Keratinocyte (primary cell): ENCODE measurements at regions not wholly inside any gene's neighbourhood (a gene's known extent, or its start where the extent isn't known, plus 50 kb on each side); places are given as distances from the start of the nearest gene placed in this dataset.

ENCODE experiments used
- DNase-seq: peaks from one replicate; pipeline ENCODE4 v3.0.0-alpha.2; 2011; ENCODE audit warnings: low read depth, missing footprints, low spot score
- FAIRE-seq: peaks from 2 replicates; lab custom pipeline; 2011; peaks lifted over from hg19 to GRCh38; lab: Jason Lieb, UNC
- H2AFZ ChIP-seq: 2 replicates; pipeline ENCODE4 v1.6.0; 2012; ENCODE audit warnings: low read length, control low read depth, inconsistent platforms; ENCODE audit not compliant: control insufficient read depth
- H3K27ac ChIP-seq: 2 replicates; pipeline ENCODE4 v1.5.1; 2011; ENCODE audit warnings: low read length; ENCODE audit not compliant: control insufficient read depth, insufficient read depth
- H3K27me3 ChIP-seq: 3 replicates; pipeline ENCODE4 v1.6.0; 2011; ENCODE audit warnings: low read length; ENCODE audit not compliant: control insufficient read depth, insufficient read depth; ENCODE audit errors: extremely low read depth
- H3K36me3 ChIP-seq, 2 experiments: 2 replicates in 1 of 2; 3 replicates in 1 of 2; pipeline ENCODE4 v1.5.1; 2011; ENCODE audit warnings: low read length in 2 of 2, mild to moderate bottlenecking in 1 of 2; ENCODE audit not compliant: control insufficient read depth in 2 of 2, insufficient read depth in 2 of 2; ENCODE audit errors: extremely low read depth in 1 of 2
- H3K4me1 ChIP-seq: 3 replicates; pipeline ENCODE4 v1.5.1; 2011; ENCODE audit warnings: low read length; ENCODE audit not compliant: control insufficient read depth, insufficient read depth; ENCODE audit errors: extremely low read depth
- H3K4me2 ChIP-seq: 3 replicates; pipeline ENCODE4 v1.6.0; 2011; ENCODE audit warnings: low read depth, low read length; ENCODE audit not compliant: control insufficient read depth, insufficient read depth; ENCODE audit errors: extremely low read depth
- H3K4me3 ChIP-seq, 3 experiments: fragments of 200-600 bp in 1 of 3; sonication (generic) in 1 of 3; 2 replicates in 2 of 3; 3 replicates in 1 of 3; pipeline ENCODE4 v1.5.1; 2011 to 2016; ENCODE audit warnings: low read length in 3 of 3, mild to moderate bottlenecking in 3 of 3, control low read depth in 2 of 3, inconsistent platforms in 1 of 3, low read depth in 1 of 3, mixed read lengths in 1 of 3, mixed run types in 1 of 3, moderate library complexity in 1 of 3; ENCODE audit not compliant: control insufficient read depth in 2 of 3, insufficient read depth in 2 of 3; ENCODE audit errors: extremely low read depth in 1 of 3
- H3K79me2 ChIP-seq: 2 replicates; pipeline ENCODE4 v1.6.0; 2012; ENCODE audit warnings: low read length; ENCODE audit not compliant: control insufficient read depth, insufficient read depth
- H3K9ac ChIP-seq: 3 replicates; pipeline ENCODE4 v1.6.0; 2011; ENCODE audit warnings: low read length; ENCODE audit not compliant: control insufficient read depth, insufficient read depth; ENCODE audit errors: extremely low read depth
- H3K9me1 ChIP-seq: 3 replicates; pipeline ENCODE4 v1.6.0; 2011; ENCODE audit warnings: low read length; ENCODE audit not compliant: control insufficient read depth, insufficient read depth; ENCODE audit errors: extremely low read depth
- H3K9me3 ChIP-seq: 2 replicates; pipeline ENCODE4 v1.5.1; 2012; ENCODE audit warnings: low read depth, low read length; ENCODE audit not compliant: control insufficient read depth
- H4K20me1 ChIP-seq: 3 replicates; pipeline ENCODE4 v1.6.0; 2011; ENCODE audit warnings: low read length; ENCODE audit not compliant: control insufficient read depth, insufficient read depth; ENCODE audit errors: extremely low read depth
- CTCF ChIP-seq, 3 experiments: IDR thresholded peaks in 1 of 3; conservative IDR thresholded peaks in 1 of 3; optimal IDR thresholded peaks in 1 of 3; 2 replicates in 2 of 3; 3 replicates in 1 of 3; pipeline versions ENCODE3 to v1.5.1; 2011; ENCODE audit warnings: low read length in 3 of 3, mild to moderate bottlenecking in 3 of 3, moderate library complexity in 2 of 3, control low read depth in 1 of 3, inconsistent platforms in 1 of 3; ENCODE audit not compliant: insufficient read depth in 2 of 3; ENCODE audit errors: extremely low read depth in 1 of 3
- EZH2 ChIP-seq: IDR thresholded peaks from one replicate; pipeline ENCODE4 v1.6.1; 2012; ENCODE audit warnings: inconsistent platforms, mild to moderate bottlenecking, low read length, moderate library complexity
- dilution Hi-C: fragments of 300-500 bp; cut with MboI; formaldehyde crosslinking; loops from one replicate; pipeline ENCODE4 v1.7.0; 2020; ENCODE audit warnings: low sequenced_read_pairs; ENCODE audit not compliant: extremely low pct_ligation_motif_present

- H3K79me2 ChIP-seq: no peaks in the 10 kb centered on the region
- dilution Hi-C loops: no loop called here
- no peak overlapping the region for H3K4me3 ChIP-seq
- no peak overlapping the region for H3K27ac ChIP-seq
- no peak overlapping the region for H2AFZ ChIP-seq
- H3K4me1 ChIP-seq: no peaks in the 10 kb centered on the region
- H3K9me1 ChIP-seq: no peaks in the 10 kb centered on the region
- no peaks in the 10 kb centered on the region for H4K20me1 ChIP-seq
- FAIRE-seq: no peak
- H3K9ac ChIP-seq: no peak overlapping the region
- no peak for DNase-seq
- TF ChIP-seq CTCF (optimal IDR thresholded peaks at IDR 0.05 in 1 of 3, IDR thresholded peaks at IDR 0.05 in 1 of 3, conservative IDR thresholded peaks at IDR 0.05 in 1 of 3; ENCODE audit: extremely low read depth in 1 of 3, insufficient read depth in 2 of 3, low read length in 3 of 3) (no peak), EZH2 (no peak)
- H3K27me3 ChIP-seq: no peaks in the 10 kb centered on the region
- no peaks in the 10 kb centered on the region for H3K36me3 ChIP-seq
- no peak overlapping the region for H3K4me2 ChIP-seq
- no peaks in the 10 kb centered on the region for H3K9me3 ChIP-seq
These were observed 175.7 kb downstream of the LINC00237 start for GRCh38 chr20:20930500-20930899.

DNA sequence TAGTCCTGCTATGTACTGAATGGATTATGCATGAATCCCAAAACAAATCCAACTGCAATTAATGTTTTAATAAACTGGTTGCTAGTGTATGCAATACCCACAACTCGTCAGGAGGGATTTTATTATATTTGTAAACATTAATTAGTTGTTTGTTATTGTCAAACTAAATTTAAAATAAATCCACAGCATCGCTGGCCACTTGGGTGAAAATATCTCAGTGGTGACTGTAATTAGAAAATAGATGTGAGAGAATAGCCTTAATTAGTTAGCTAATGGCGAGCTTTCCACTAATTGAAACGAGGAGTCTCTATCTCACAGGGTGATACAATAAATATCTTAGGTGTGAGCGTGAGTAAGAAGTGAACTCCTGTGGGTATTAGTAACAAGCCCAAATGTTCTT lies 176.8 kb downstream of the LINC00237 start:
- Histone ChIP-seq H4K20me1 (no peaks in the 10 kb centered on the region), H3K27ac (no peak overlapping the region), H3K4me2 (no peak overlapping the region), H3K4me1 (no peaks in the 10 kb centered on the region), H3K79me2 (no peaks in the 10 kb centered on the region), H3K4me3 (no peak overlapping the region), H2AFZ (no peak overlapping the region), H3K9me1 (no peaks in the 10 kb centered on the region), H3K9me3 (no peaks in the 10 kb centered on the region), H3K36me3 (no peaks in the 10 kb centered on the region), H3K27me3 (no peaks in the 10 kb centered on the region), H3K9ac (no peak overlapping the region)
- no peak for TF ChIP-seq EZH2
- no peak for TF ChIP-seq CTCF (optimal IDR thresholded peaks at IDR 0.05 in 1 of 3, IDR thresholded peaks at IDR 0.05 in 1 of 3, conservative IDR thresholded peaks at IDR 0.05 in 1 of 3; ENCODE audit: extremely low read depth in 1 of 3, insufficient read depth in 2 of 3, low read length in 3 of 3)
- no peak for DNase-seq
- dilution Hi-C loops: no loop called here
- FAIRE-seq: no peak
